Hepatocyte (in vitro differentiated cells): ENCODE measurements at regions not wholly inside any gene's neighbourhood (a gene's known extent, or its start where the extent isn't known, plus 50 kb on each side); places are given as distances from the start of the nearest gene placed in this dataset.

Experiments used
- DNase-seq: peaks from one replicate; pipeline ENCODE4 v3.0.0-alpha.2; 2016; ENCODE audit warnings: low spot score
- H2AFZ ChIP-seq: fragments of 200-600 bp; sonication (generic); 2 replicates; pipeline ENCODE4 v1.6.0; 2016; ENCODE audit warnings: antibody characterized with exemption, mild to moderate bottlenecking
- H3K27ac ChIP-seq: fragments of 200-600 bp; sonication (generic); 2 replicates; pipeline ENCODE4 v1.5.1; 2016; ENCODE audit warnings: mild to moderate bottlenecking
- H3K27me3 ChIP-seq: fragments of 200-600 bp; sonication (generic); 2 replicates; pipeline ENCODE4 v1.6.1; 2016
- H3K36me3 ChIP-seq: fragments of 200-600 bp; sonication (generic); replicated peaks from 2 replicates; pipeline ENCODE4 v1.5.1; 2016; ENCODE audit warnings: low read depth; ENCODE audit not compliant: insufficient read depth
- H3K4me1 ChIP-seq: fragments of 200-600 bp; sonication (generic); 2 replicates; pipeline ENCODE4 v1.5.1; 2016; ENCODE audit warnings: mild to moderate bottlenecking, moderate library complexity; ENCODE audit not compliant: insufficient read depth
- H3K4me2 ChIP-seq: fragments of 200-600 bp; sonication (generic); 2 replicates; pipeline ENCODE4 v1.6.0; 2016
- H3K4me3 ChIP-seq: fragments of 200-600 bp; sonication (generic); 2 replicates; pipeline ENCODE4 v1.5.1; 2016; ENCODE audit warnings: mild to moderate bottlenecking
- H3K79me2 ChIP-seq: fragments of 200-600 bp; sonication (generic); 2 replicates; pipeline ENCODE4 v1.6.0; 2017; ENCODE audit warnings: mild to moderate bottlenecking
- H3K9me2 ChIP-seq: fragments of 200-600 bp; sonication (generic); replicated peaks from 2 replicates; pipeline ENCODE4 v1.6.0; 2017; ENCODE audit warnings: mild to moderate bottlenecking; ENCODE audit not compliant: insufficient read depth
- H3K9me3 ChIP-seq: fragments of 200-600 bp; sonication (generic); 2 replicates; pipeline ENCODE4 v1.5.1; 2016; ENCODE audit warnings: low read depth, mild to moderate bottlenecking
- H4K20me1 ChIP-seq: fragments of 200-600 bp; sonication (generic); 2 replicates; pipeline ENCODE4 v1.6.0; 2016; ENCODE audit warnings: mild to moderate bottlenecking; ENCODE audit not compliant: insufficient read depth, poor library complexity, severe bottlenecking
- EZH2 ChIP-seq: fragments of 200-600 bp; sonication (generic); IDR thresholded peaks from 2 replicates; pipeline ENCODE4 v1.6.1; 2016; ENCODE audit warnings: antibody characterized with exemption, mild to moderate bottlenecking, borderline replicate concordance
- EZH2phosphoT487 ChIP-seq: fragments of 200-600 bp; sonication (generic); IDR thresholded peaks from one replicate; pipeline ENCODE4 v1.6.1; 2018; ENCODE audit warnings: antibody characterized with exemption, mild to moderate bottlenecking, low read depth, moderate library complexity; ENCODE audit not compliant: unreplicated experiment, severe bottlenecking
- WGBS: methylation state at CpG from one replicate; pipeline ENCODE4 v1.1.6; 2016; ENCODE audit warnings: low lambda C conversion rate; ENCODE audit errors: missing lambda C conversion rate; 5-methylcytosine and 5-hydroxymethylcytosine counted together
- TF ChIP-seq, protein P1 (sequence below): fragments of 200-600 bp; sonication (generic); IDR thresholded peaks from 2 replicates; pipeline ENCODE4 v1.5.1; 2016; ENCODE audit warnings: antibody characterized with exemption, mild to moderate bottlenecking; ENCODE audit not compliant: poor library complexity

DNA sequence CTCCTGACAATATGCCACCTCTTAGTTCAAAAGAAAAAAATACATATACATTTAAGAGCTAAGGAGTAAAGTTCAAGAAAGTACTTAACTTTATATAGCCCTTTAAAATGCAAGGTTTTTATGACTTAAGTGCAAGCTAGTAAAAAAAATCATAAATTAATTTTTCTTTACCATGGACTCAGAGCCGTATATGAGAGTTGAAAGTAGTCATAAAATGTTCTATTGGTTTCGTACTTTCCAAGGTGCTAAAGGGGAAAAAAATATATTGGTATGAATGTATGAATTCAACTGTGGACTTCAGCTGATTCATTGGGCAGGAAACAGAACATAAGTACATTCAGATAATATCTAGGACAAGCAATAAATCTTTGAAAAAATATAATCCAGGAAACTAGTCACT is 869.8 kb upstream of the AGA start:
- no peaks in the 10 kb centered on the region for H3K36me3 ChIP-seq
- H3K27ac ChIP-seq: no peak overlapping the region
- no peak for DNase-seq
- H3K4me2 ChIP-seq: no peak overlapping the region
- H3K9me3 ChIP-seq: no peaks in the 10 kb centered on the region
- H3K9me2 ChIP-seq: no peaks in the 10 kb centered on the region
- no peaks in the 10 kb centered on the region for H3K4me1 ChIP-seq
- 78% methylated on average over 2 of the region's 2 CpGs for WGBS
- no peak overlapping the region for H3K4me3 ChIP-seq
- no peak overlapping the region for H2AFZ ChIP-seq
- H3K79me2 ChIP-seq: no peaks in the 10 kb centered on the region
- H4K20me1 ChIP-seq: no peaks in the 10 kb centered on the region
- TF ChIP-seq EZH2phosphoT487: no peak
- no peak for TF ChIP-seq EZH2
- TF ChIP-seq, protein P1, sequence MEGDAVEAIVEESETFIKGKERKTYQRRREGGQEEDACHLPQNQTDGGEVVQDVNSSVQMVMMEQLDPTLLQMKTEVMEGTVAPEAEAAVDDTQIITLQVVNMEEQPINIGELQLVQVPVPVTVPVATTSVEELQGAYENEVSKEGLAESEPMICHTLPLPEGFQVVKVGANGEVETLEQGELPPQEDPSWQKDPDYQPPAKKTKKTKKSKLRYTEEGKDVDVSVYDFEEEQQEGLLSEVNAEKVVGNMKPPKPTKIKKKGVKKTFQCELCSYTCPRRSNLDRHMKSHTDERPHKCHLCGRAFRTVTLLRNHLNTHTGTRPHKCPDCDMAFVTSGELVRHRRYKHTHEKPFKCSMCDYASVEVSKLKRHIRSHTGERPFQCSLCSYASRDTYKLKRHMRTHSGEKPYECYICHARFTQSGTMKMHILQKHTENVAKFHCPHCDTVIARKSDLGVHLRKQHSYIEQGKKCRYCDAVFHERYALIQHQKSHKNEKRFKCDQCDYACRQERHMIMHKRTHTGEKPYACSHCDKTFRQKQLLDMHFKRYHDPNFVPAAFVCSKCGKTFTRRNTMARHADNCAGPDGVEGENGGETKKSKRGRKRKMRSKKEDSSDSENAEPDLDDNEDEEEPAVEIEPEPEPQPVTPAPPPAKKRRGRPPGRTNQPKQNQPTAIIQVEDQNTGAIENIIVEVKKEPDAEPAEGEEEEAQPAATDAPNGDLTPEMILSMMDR: no peak
- H3K27me3 ChIP-seq: no peaks in the 10 kb centered on the region

DNA sequence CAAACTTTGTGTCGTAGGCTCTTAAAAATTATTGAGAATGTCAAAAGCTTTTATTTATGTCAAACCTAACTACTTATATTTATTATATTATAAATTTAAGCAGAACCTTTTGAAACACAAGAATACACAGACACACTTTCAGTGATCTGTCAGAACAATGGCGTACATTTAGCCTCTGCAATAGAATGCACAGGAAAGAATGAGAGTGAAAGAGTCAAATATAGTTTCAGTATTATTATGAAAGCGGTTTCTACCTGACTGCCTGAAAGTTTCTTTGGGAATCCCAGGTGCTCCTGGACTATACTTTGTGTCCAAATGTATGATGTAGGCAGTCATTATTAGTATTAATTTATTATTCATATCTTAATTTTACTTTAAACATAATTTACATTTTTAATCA is 872.0 kb upstream of the AGA start:
- no peak overlapping the region for H3K4me3 ChIP-seq
- H2AFZ ChIP-seq: no peak overlapping the region
- no peaks in the 10 kb centered on the region for H3K36me3 ChIP-seq
- no peaks in the 10 kb centered on the region for H3K9me2 ChIP-seq
- no peak for DNase-seq
- TF ChIP-seq EZH2 (no peak), EZH2phosphoT487 (no peak)
- TF ChIP-seq, protein P1: no peak
- H3K9me3 ChIP-seq: no peaks in the 10 kb centered on the region
- H3K27me3 ChIP-seq: no peaks in the 10 kb centered on the region
- no peak overlapping the region for H3K4me2 ChIP-seq
- WGBS: 90% methylated on average over 3 of the region's 3 CpGs
- H3K79me2 ChIP-seq: no peaks in the 10 kb centered on the region
- H4K20me1 ChIP-seq: no peaks in the 10 kb centered on the region
- H3K27ac ChIP-seq: no peak overlapping the region
- no peaks in the 10 kb centered on the region for H3K4me1 ChIP-seq

DNA sequence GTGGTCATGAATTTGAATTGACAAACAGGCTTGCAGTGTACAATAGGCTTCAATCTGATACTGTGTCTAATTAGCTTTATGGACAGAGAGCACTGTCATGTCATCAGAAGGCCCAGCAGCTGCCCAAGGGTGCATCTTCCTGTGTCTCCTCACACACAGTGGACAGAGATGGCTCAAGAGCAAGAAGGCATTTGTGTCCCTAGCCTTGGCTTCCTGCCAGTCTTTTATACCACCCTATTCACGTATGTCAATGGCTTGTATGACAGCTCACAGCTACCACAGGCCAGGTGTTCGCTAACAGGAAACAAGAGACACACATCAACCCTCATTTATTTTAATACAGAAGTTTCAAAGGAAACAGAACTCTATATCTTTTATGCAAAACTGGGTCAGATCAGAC is 874.0 kb upstream of the AGA start:
- no peaks in the 10 kb centered on the region for H3K79me2 ChIP-seq
- no peaks in the 10 kb centered on the region for H3K36me3 ChIP-seq
- no peaks in the 10 kb centered on the region for H3K9me3 ChIP-seq
- H3K27ac ChIP-seq: no peak overlapping the region
- H3K27me3 ChIP-seq: no peaks in the 10 kb centered on the region
- 77% methylated on average over 2 of the region's 2 CpGs for WGBS
- H3K4me1 ChIP-seq: no peaks in the 10 kb centered on the region
- DNase-seq: no peak
- no peak overlapping the region for H2AFZ ChIP-seq
- H3K4me2 ChIP-seq: no peak overlapping the region
- H3K4me3 ChIP-seq: no peak overlapping the region
- H4K20me1 ChIP-seq: no peaks in the 10 kb centered on the region
- H3K9me2 ChIP-seq: no peaks in the 10 kb centered on the region
- TF ChIP-seq, protein P1: no peak
- TF ChIP-seq EZH2: no peak
- no peak for TF ChIP-seq EZH2phosphoT487

DNA sequence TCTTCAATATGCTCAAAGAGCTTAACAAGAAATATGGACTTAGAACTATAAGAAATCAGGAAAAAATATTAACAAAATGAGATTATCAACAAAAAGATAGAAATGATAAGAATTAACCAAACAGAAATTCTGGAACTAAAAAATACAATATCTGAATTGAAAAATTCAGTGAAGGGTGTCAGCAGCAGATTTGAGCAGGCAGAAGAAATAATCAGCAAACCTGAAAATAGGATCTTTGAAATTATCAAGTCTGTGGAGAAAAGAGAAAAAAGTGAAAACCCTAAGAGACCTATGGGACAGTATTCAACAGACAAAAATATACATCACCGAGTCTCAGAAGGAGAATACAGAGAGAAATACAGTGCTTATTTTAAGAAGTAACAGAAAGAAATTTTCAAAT is 877.8 kb upstream of the AGA start:
- no peak overlapping the region for H3K4me2 ChIP-seq
- WGBS: 94% methylated on average over 1 of the region's 1 CpG
- no peaks in the 10 kb centered on the region for H3K36me3 ChIP-seq
- H3K4me3 ChIP-seq: no peak overlapping the region
- no peak for DNase-seq
- H2AFZ ChIP-seq: no peak overlapping the region
- no peak overlapping the region for H3K27ac ChIP-seq
- TF ChIP-seq EZH2: no peak
- TF ChIP-seq, protein P1: no peak
- TF ChIP-seq EZH2phosphoT487: no peak
- H3K4me1 ChIP-seq: no peaks in the 10 kb centered on the region
- H3K9me3 ChIP-seq: no peaks in the 10 kb centered on the region
- no peaks in the 10 kb centered on the region for H3K9me2 ChIP-seq
- H3K27me3 ChIP-seq: no peaks in the 10 kb centered on the region
- no peaks in the 10 kb centered on the region for H4K20me1 ChIP-seq
- H3K79me2 ChIP-seq: no peaks in the 10 kb centered on the region
